ENCODE measurements at regions not wholly inside any gene's neighbourhood (a gene's known extent, or its start where the extent isn't known, plus 50 kb on each side); places are given as distances from the start of the nearest gene placed in this dataset.

- CTCF ChIA-PET: interaction anchor here (1.3 to 1.5 kb wide), 2 partner anchors 23 to 35 kb away, joined by 3 read pairs; no protein-coding TSS in a partner anchor
- 24% methylated on average over 22 of the region's 24 CpGs for WGBS (ENCODE audit: low lambda C conversion rate)
Observed at GRCh38 chr13:111508902-111509509, 188.6 kb downstream of the TEX29 start.

GRCh38 chr13:111510502-111511218 is 190.2 kb downstream of the TEX29 start:
- Histone ChIP-seq H3F3A (replicated peaks; ENCODE audit: insufficient read depth) (no peaks in the 10 kb centered on the region), H3K36me3 (replicated peaks in 1 of 2; ENCODE audit: control insufficient read depth in 1 of 2, insufficient read depth in 2 of 2, low read length in 1 of 2) (no peaks in the 10 kb centered on the region), H3K9ac (no peak overlapping the region), H3K79me2 (ENCODE audit: insufficient read depth) (no peaks in the 10 kb centered on the region), H4K20me1 (ENCODE audit: insufficient read depth) (no peaks in the 10 kb centered on the region), H3K27me3 (ENCODE audit: insufficient read depth) (peaks cover 25% of the 10 kb centered on the region), H2AFZ (ENCODE audit: low read depth) (no peak overlapping the region), H3K4me3 (ENCODE audit: low read depth in 2 of 2, low read length in 1 of 2) (no peak overlapping the region), H3K9me3 (no peaks in the 10 kb centered on the region), H3K27ac (ENCODE audit: low read depth in 2 of 2, low read length in 1 of 2) (no peak overlapping the region), H3K4me1 (ENCODE audit: control insufficient read depth in 1 of 2, insufficient read depth in 2 of 2, low read depth in 1 of 2, low read length in 1 of 2) (no peaks in the 10 kb centered on the region), H3K4me2 (no peak overlapping the region), H3K9me2 (no peaks in the 10 kb centered on the region)
- DNase-seq: no peak
- ChIA-PET POLR2A (no interaction called here), CTCF (no interaction called here)
- WGBS (ENCODE audit: low lambda C conversion rate): 5% methylated on average over 8 of the region's 16 CpGs
- TF ChIP-seq MEF2A (IDR thresholded peaks at IDR 0.05; ENCODE audit: borderline replicate concordance, low read depth) (no peak), SMC3 (IDR thresholded peaks at IDR 0.05; ENCODE audit: low read depth, low read length) (no peak), RXRA (IDR thresholded peaks at IDR 0.05; ENCODE audit: borderline replicate concordance, low read depth) (no peak), TEAD4 (IDR thresholded peaks at IDR 0.05; ENCODE audit: borderline replicate concordance, insufficient read depth) (no peak), IRF3 (IDR thresholded peaks at IDR 0.05; ENCODE audit: low read depth, low read length) (no peak), TAF1 (IDR thresholded peaks at IDR 0.05; ENCODE audit: borderline replicate concordance, low read depth, low read length) (no peak), FOXJ3 (CRISPR knock-in tag; IDR thresholded peaks at IDR 0.05) (no peak)
- TF ChIP-seq, protein P1, sequence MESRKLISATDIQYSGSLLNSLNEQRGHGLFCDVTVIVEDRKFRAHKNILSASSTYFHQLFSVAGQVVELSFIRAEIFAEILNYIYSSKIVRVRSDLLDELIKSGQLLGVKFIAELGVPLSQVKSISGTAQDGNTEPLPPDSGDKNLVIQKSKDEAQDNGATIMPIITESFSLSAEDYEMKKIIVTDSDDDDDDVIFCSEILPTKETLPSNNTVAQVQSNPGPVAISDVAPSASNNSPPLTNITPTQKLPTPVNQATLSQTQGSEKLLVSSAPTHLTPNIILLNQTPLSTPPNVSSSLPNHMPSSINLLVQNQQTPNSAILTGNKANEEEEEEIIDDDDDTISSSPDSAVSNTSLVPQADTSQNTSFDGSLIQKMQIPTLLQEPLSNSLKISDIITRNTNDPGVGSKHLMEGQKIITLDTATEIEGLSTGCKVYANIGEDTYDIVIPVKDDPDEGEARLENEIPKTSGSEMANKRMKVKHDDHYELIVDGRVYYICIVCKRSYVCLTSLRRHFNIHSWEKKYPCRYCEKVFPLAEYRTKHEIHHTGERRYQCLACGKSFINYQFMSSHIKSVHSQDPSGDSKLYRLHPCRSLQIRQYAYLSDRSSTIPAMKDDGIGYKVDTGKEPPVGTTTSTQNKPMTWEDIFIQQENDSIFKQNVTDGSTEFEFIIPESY (IDR thresholded peaks at IDR 0.05; ENCODE audit: borderline replicate concordance, low read depth): no peak
- TF ChIP-seq, protein P2, sequence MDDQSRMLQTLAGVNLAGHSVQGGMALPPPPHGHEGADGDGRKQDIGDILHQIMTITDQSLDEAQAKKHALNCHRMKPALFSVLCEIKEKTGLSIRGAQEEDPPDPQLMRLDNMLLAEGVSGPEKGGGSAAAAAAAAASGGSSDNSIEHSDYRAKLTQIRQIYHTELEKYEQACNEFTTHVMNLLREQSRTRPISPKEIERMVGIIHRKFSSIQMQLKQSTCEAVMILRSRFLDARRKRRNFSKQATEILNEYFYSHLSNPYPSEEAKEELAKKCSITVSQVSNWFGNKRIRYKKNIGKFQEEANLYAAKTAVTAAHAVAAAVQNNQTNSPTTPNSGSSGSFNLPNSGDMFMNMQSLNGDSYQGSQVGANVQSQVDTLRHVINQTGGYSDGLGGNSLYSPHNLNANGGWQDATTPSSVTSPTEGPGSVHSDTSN (IDR thresholded peaks at IDR 0.05): no peak

More at GRCh38 chr13:111508902-111509509, 188.6 kb downstream of the TEX29 start:
- H3K27me3 ChIP-seq (ENCODE audit: insufficient read depth): peaks cover 25% of the 10 kb centered on the region
- H3K4me3 ChIP-seq (ENCODE audit: low read depth in 2 of 2, low read length in 1 of 2): no peak overlapping the region
- H3K9me2 ChIP-seq: no peaks in the 10 kb centered on the region
- no peak overlapping the region for H3K27ac ChIP-seq (ENCODE audit: low read depth in 2 of 2, low read length in 1 of 2)
- no peak for DNase-seq
- H3K9me3 ChIP-seq: no peaks in the 10 kb centered on the region
- H3K4me1 ChIP-seq (ENCODE audit: control insufficient read depth in 1 of 2, insufficient read depth in 2 of 2, low read depth in 1 of 2, low read length in 1 of 2): no peaks in the 10 kb centered on the region
- no peak overlapping the region for H2AFZ ChIP-seq (ENCODE audit: low read depth)
- TF ChIP-seq POLR2AphosphoS5 (IDR thresholded peaks at IDR 0.05; ENCODE audit: low read depth, low read length) (no peak), NFIC (IDR thresholded peaks at IDR 0.05; ENCODE audit: borderline replicate concordance) (no peak)
- H4K20me1 ChIP-seq (ENCODE audit: insufficient read depth): no peaks in the 10 kb centered on the region
- no peak overlapping the region for H3K9ac ChIP-seq
- H3K4me2 ChIP-seq: no peak overlapping the region
- no peaks in the 10 kb centered on the region for H3K36me3 ChIP-seq (replicated peaks in 1 of 2; ENCODE audit: control insufficient read depth in 1 of 2, insufficient read depth in 2 of 2, low read length in 1 of 2)
- H3F3A ChIP-seq (replicated peaks; ENCODE audit: insufficient read depth): no peaks in the 10 kb centered on the region
- POLR2A ChIA-PET: no interaction called here
- H3K79me2 ChIP-seq (ENCODE audit: insufficient read depth): no peaks in the 10 kb centered on the region

All from SK-N-SH (cell line).